Muscle layer of colon (tissue), 2 donors: ENCODE measurements at regions not wholly inside any gene's neighbourhood (a gene's known extent, or its start where the extent isn't known, plus 50 kb on each side); places are given as distances from the start of the nearest gene placed in this dataset.
"Not testable (repeated sequence)": the region's sequence is repeated elsewhere in the genome, so short reads cannot be mapped to it uniquely, and the experiment has no call there.

Source experiments
- H3K27ac ChIP-seq: one replicate; pipeline ENCODE4 v1.7.0; 2013; ENCODE audit warnings: low read depth, mild to moderate bottlenecking, low read length, moderate library complexity
- H3K27me3 ChIP-seq, 2 donors: one replicate each; pipeline ENCODE4 v1.7.0; 2013; ENCODE audit warnings: low read length in 2 of 2, mild to moderate bottlenecking in 2 of 2; ENCODE audit not compliant: insufficient read depth in 2 of 2, control insufficient read depth in 1 of 2
- H3K36me3 ChIP-seq: one replicate; pipeline ENCODE4 v1.7.0; 2013; ENCODE audit warnings: mild to moderate bottlenecking, low read length; ENCODE audit not compliant: insufficient read depth
- H3K4me1 ChIP-seq: one replicate; pipeline ENCODE4 v1.7.0; 2013; ENCODE audit warnings: mild to moderate bottlenecking, low read length; ENCODE audit not compliant: insufficient read depth
- H3K4me3 ChIP-seq, 2 donors: one replicate each; pipeline ENCODE4 v1.7.0; 2013; ENCODE audit warnings: low read length in 2 of 2, low read depth in 1 of 2, mild to moderate bottlenecking in 1 of 2, moderate library complexity in 1 of 2
- H3K9ac ChIP-seq: one replicate; pipeline ENCODE4 v1.7.0; 2013; ENCODE audit warnings: low read length
- H3K9me3 ChIP-seq: one replicate; pipeline ENCODE4 v1.7.0; 2013; ENCODE audit warnings: mild to moderate bottlenecking, low read length
- donor health status: abdominal sarcoma.
- donor health status: Adenocarcinoma of cecum.

DNA sequence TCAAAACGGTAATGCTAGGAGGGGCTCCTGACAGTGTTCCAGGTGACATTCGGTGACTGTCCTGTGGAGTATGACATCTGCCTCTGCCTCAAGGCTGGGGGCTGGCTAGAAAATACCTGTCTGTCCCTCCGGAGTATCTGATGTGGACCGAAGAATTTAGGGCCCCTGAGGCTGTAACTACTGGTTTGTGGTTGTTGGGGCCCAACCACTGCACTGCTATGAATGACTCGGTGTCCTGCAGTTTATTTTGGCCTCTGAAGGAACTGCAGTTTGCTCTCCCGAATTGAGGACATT is 198.9 kb upstream of the CAND1 start:
- Histone ChIP-seq H3K36me3 (no peaks in the 10 kb centered on the region), H3K9ac (no peak overlapping the region), H3K9me3 (no peaks in the 10 kb centered on the region), H3K4me1 (peaks cover 11% of the 10 kb centered on the region), H3K27me3 (no peaks in the 10 kb centered on the region), H3K4me3 (peak overlapping the region in 1 of 2 donors; percentile 77), H3K27ac (peak overlapping the region; percentile 38)

GRCh38 chr12:67070604-67071003 is 198.6 kb upstream of the CAND1 start:
- Histone ChIP-seq H3K27me3 (no peaks in the 10 kb centered on the region), H3K9ac (no peak overlapping the region), H3K27ac (peak overlapping the region; percentile 38)

DNA sequence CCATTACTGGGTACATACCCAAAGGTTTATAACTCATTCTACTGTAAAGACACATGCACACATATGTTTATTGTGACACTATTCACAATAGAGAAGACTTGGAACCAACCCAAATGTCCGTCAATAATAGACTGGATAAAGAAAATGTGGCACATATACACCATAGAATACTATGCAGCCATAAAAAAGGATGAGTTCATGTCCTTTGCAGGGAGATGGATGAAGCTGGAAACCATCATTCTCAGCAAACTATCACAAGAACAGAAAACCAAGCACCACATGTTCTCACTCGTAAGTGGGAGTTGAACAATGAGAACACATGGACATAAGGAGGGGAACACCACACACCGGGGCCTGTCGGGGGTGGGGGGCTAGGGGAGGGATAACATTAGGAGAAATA is 196.9 kb upstream of the CAND1 start:
- H3K27me3 ChIP-seq, H3K4me3 ChIP-seq, H3K36me3 ChIP-seq, H3K27ac ChIP-seq, H3K9ac ChIP-seq, H3K9me3 ChIP-seq: not testable (repeated sequence)
- peaks cover 11% of the 10 kb centered on the region for H3K4me1 ChIP-seq

More at GRCh38 chr12:67070604-67071003, 198.6 kb upstream of the CAND1 start:
- no peak overlapping the region for H3K4me3 ChIP-seq
- no peaks in the 10 kb centered on the region for H3K36me3 ChIP-seq
- peaks cover 11% of the 10 kb centered on the region for H3K4me1 ChIP-seq
- no peaks in the 10 kb centered on the region for H3K9me3 ChIP-seq

- Histone ChIP-seq H3K4me1 (peaks cover 11% of the 10 kb centered on the region), H3K36me3 (no peaks in the 10 kb centered on the region), H3K9me3 (no peaks in the 10 kb centered on the region), H3K9ac (no peak overlapping the region), H3K27me3 (no peaks in the 10 kb centered on the region), H3K27ac (no peak overlapping the region), H3K4me3 (no peak overlapping the region)
Observed at GRCh38 chr12:67073336-67073735, 195.8 kb upstream of the CAND1 start.

DNA sequence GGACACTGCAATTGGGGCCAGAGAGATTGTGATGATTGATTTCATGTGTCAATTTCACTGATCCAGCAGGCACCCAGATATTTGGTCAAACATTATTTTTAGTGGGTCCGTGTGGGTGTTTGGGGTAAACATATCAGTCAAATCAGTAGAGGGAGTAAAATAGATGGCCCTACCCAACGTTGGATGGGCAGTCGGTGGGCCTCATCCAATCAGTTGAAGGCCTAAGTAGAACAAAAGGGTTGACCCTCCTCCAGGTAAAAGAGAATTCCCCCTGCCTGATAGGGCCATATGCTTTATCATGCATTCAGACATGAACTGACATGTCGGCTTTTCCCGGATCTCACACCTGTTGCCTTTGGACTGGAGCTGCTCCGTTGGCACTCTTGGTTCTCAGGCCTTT is 195.1 kb upstream of the CAND1 start:
- H3K9ac ChIP-seq = no peak overlapping the region
- no peak overlapping the region for H3K4me3 ChIP-seq
- H3K4me1 ChIP-seq = peaks cover 11% of the 10 kb centered on the region
- no peaks in the 10 kb centered on the region for H3K27me3 ChIP-seq
- H3K27ac ChIP-seq = no peak overlapping the region
- no peaks in the 10 kb centered on the region for H3K36me3 ChIP-seq
- no peaks in the 10 kb centered on the region for H3K9me3 ChIP-seq

DNA sequence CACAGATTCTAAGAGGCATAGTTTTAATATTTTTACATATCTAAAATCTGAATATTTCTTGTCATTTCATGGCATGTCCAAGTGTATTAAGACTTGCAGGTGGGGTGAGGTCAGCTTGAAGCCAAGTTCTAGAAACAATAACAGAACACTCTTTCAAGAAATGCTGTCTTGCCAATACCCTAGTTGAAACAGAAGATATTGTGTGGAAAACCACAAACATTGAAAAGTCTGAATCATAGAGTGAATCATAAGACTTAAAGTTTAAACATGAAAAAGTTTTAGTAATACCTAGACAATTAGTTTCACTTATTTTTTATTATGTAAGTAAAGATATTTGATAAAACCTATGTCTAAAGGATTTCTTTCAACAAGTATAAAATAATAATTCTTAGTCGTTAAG is 191.5 kb upstream of the CAND1 start:
- H3K9ac ChIP-seq = no peak overlapping the region
- no peaks in the 10 kb centered on the region for H3K36me3 ChIP-seq
- H3K27ac ChIP-seq = no peak overlapping the region

DNA sequence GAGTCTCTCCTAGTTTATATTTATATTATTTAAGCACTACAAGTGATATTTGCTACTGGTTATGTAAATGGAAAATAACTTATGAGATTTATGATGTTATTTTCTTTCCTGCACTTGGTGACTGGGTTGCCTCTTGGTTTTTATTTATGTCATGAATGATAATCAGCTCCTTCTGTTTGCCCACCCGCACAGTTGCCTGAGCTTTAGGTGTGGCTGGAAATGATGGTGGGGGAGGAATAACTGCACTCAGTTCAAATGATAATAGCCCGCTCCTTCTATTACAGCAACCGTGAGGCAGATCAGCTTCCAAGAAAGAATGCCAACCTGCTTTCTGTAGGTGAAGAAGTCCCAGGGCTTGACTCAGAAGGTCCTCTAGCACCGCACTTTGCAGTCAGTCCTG is 190.2 kb upstream of the CAND1 start:
- Histone ChIP-seq H3K9me3 (no peaks in the 10 kb centered on the region), H3K27ac (no peak overlapping the region), H3K27me3 (no peaks in the 10 kb centered on the region), H3K9ac (no peak overlapping the region), H3K4me3 (no peak overlapping the region), H3K4me1 (no peaks in the 10 kb centered on the region), H3K36me3 (no peaks in the 10 kb centered on the region)

More for the DNA sequence above, 191.5 kb upstream of the CAND1 start:
- no peak overlapping the region for H3K4me3 ChIP-seq
- H3K9me3 ChIP-seq = no peaks in the 10 kb centered on the region
- no peaks in the 10 kb centered on the region for H3K4me1 ChIP-seq
- no peaks in the 10 kb centered on the region for H3K27me3 ChIP-seq

DNA sequence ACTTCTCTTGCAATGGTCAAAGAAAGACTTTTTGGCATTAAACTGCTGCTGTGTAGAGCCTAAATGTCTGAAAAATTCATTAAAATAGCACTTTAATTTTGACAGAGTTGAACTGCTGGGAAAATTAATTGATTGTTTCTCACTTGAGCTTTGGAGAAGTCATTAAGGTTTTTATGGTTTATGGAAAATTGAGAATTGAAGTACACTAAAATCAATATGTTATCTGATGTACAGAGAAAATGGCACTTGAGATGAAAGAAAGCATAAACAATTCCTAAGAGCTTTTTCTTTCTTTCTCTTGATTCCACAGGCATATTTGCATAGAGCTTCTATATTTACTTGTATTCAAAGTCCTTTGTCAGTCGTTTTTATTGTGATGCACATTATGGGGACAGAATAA is 188.5 kb upstream of the CAND1 start:
- H3K4me1 ChIP-seq = no peaks in the 10 kb centered on the region
- no peaks in the 10 kb centered on the region for H3K36me3 ChIP-seq
- H3K4me3 ChIP-seq = no peak overlapping the region
- no peaks in the 10 kb centered on the region for H3K9me3 ChIP-seq
- H3K9ac ChIP-seq = no peak overlapping the region
- H3K27ac ChIP-seq = no peak overlapping the region
- no peaks in the 10 kb centered on the region for H3K27me3 ChIP-seq

DNA sequence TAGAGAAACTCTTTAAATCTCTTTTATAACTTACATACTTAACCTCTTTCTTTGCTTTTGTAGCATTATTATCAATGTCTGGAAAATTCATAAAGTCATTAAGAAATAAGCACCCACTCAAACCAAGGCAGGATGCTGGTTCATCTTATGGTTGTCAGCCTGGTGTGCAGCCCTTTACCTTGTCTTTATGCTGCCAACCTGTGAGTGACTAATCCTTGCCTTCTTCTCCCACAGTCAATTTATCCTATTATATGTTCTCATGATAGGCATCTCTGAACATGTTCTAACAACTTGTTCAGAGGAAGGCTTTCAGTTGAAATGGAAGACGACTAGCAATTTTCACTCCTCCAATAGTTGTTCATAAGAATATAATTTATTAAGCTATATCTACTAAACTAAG is 186.9 kb upstream of the CAND1 start:
- H3K27ac ChIP-seq = no peak overlapping the region

GRCh38 chr12:67085699-67086098 is 183.5 kb upstream of the CAND1 start:
- no peaks in the 10 kb centered on the region for H3K36me3 ChIP-seq
- no peaks in the 10 kb centered on the region for H3K9me3 ChIP-seq
- no peak overlapping the region for H3K27ac ChIP-seq
- H3K4me1 ChIP-seq = no peaks in the 10 kb centered on the region
- H3K27me3 ChIP-seq = no peaks in the 10 kb centered on the region
- H3K4me3 ChIP-seq = no peak overlapping the region
- no peak overlapping the region for H3K9ac ChIP-seq

More for the DNA sequence above, 186.9 kb upstream of the CAND1 start:
- no peaks in the 10 kb centered on the region for H3K9me3 ChIP-seq
- no peaks in the 10 kb centered on the region for H3K27me3 ChIP-seq
- H3K4me3 ChIP-seq = no peak overlapping the region
- no peaks in the 10 kb centered on the region for H3K36me3 ChIP-seq
- H3K4me1 ChIP-seq = no peaks in the 10 kb centered on the region
- no peak overlapping the region for H3K9ac ChIP-seq

DNA sequence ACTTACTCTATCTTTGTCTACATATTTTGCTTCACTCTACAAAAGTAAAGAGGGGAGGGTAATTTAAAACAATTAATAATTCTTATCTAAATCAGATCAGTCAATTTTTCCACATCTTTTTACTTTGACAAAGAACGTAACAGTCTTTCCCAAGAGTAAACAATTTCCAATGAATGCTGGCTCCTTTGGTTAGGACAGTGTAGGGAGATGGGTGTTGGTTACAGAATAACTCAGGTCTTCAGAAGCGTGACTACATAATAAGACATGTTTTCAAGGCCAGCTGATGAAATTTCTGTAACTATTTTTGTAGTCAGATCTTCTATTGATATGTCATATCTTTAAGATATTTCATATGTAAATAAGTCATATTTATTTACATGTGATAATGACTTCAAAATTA is 183.0 kb upstream of the CAND1 start:
- H3K36me3 ChIP-seq = no peaks in the 10 kb centered on the region
- H3K9ac ChIP-seq = no peak overlapping the region
- no peaks in the 10 kb centered on the region for H3K9me3 ChIP-seq
- no peaks in the 10 kb centered on the region for H3K27me3 ChIP-seq
- no peaks in the 10 kb centered on the region for H3K4me1 ChIP-seq
- no peak overlapping the region for H3K4me3 ChIP-seq
- H3K27ac ChIP-seq = no peak overlapping the region

DNA sequence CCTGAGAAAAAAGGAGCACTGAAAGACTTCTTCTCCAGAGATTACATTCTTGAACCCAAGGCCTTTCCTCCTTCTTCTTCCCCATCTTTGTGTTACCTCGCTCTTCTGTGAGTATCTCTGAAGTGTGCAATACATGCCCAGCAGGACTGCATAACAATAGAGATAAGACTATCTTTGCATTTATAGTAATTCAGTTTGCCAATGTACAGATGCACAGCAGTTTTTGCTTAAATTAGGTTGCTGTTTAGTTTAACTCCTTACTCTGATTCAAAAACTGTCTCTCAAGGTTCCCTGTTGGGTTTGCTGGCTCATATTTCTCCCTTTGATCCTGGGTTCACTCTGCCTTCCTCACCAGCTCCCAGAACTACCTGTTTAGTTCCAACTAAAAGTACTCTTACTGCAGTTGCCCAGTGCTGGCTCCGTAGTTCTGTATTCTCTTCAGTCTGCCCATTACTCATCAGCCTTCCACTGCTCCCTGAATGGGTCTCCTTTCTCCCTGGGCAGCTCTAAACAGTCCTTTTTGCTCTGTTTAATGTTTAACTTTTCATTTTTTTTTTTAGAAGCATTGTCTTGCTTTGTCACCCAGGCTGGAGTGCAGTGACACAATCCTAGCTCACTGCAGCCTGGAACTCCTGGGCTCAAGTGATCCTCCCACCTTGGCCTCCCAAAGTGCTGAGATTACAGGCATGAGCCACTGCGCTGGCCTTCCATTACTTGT is 180.6 kb upstream of the CAND1 start:
- H3K4me1 ChIP-seq = no peaks in the 10 kb centered on the region
- no peak overlapping the region for H3K27ac ChIP-seq
- H3K36me3 ChIP-seq = no peaks in the 10 kb centered on the region
- H3K27me3 ChIP-seq = no peaks in the 10 kb centered on the region
- H3K4me3 ChIP-seq = no peak overlapping the region
- H3K9me3 ChIP-seq = no peaks in the 10 kb centered on the region
- H3K9ac ChIP-seq = no peak overlapping the region
